Thyroid gland (tissue), 4 donors: ENCODE measurements at regions not wholly inside any gene's neighbourhood (a gene's known extent, or its start where the extent isn't known, plus 50 kb on each side); places are given as distances from the start of the nearest gene placed in this dataset.

Experiments used
- POLR2A ChIP-seq, 2 donors: fragments of 450-650 bp; IDR thresholded peaks; one replicate each; pipeline ENCODE4 v1.6.1; 2017; ENCODE audit warnings: antibody characterized with exemption in 2 of 2, mild to moderate bottlenecking in 2 of 2, moderate library complexity in 1 of 2
- TF ChIP-seq, protein P1 (sequence below), 6 experiments: fragments of 200-600 bp in 3 of 6; fragments of 450-650 bp in 3 of 6; sonication (generic) in 3 of 6; IDR thresholded peaks; one replicate each; pipeline ENCODE4 v1.5.1; 2016 to 2019; ENCODE audit warnings: antibody characterized with exemption in 6 of 6, mild to moderate bottlenecking in 2 of 6, inconsistent platforms in 1 of 6, moderate library complexity in 1 of 6

GRCh38 chr6:90417385-90417784 is 120.7 kb upstream of the BACH2 start:
- no peak for TF ChIP-seq POLR2A (IDR thresholded peaks at IDR 0.05)
- TF ChIP-seq, protein P1, sequence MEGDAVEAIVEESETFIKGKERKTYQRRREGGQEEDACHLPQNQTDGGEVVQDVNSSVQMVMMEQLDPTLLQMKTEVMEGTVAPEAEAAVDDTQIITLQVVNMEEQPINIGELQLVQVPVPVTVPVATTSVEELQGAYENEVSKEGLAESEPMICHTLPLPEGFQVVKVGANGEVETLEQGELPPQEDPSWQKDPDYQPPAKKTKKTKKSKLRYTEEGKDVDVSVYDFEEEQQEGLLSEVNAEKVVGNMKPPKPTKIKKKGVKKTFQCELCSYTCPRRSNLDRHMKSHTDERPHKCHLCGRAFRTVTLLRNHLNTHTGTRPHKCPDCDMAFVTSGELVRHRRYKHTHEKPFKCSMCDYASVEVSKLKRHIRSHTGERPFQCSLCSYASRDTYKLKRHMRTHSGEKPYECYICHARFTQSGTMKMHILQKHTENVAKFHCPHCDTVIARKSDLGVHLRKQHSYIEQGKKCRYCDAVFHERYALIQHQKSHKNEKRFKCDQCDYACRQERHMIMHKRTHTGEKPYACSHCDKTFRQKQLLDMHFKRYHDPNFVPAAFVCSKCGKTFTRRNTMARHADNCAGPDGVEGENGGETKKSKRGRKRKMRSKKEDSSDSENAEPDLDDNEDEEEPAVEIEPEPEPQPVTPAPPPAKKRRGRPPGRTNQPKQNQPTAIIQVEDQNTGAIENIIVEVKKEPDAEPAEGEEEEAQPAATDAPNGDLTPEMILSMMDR (IDR thresholded peaks at IDR 0.05): no peak
